HUDEP-2 (cell line): ENCODE measurements at regions not wholly inside any gene's neighbourhood (a gene's known extent, or its start where the extent isn't known, plus 50 kb on each side); places are given as distances from the start of the nearest gene placed in this dataset.
"Not testable (repeated sequence)": the region's sequence is repeated elsewhere in the genome, so short reads cannot be mapped to it uniquely, and the experiment has no call there.

Source experiments
- DNase-seq, 76 experiments: peaks; one replicate each; lab custom pipeline; 2025; ENCODE audit not compliant: unreplicated experiment in 76 of 76; lab: John Stamatoyannopoulos, UW

DNA sequence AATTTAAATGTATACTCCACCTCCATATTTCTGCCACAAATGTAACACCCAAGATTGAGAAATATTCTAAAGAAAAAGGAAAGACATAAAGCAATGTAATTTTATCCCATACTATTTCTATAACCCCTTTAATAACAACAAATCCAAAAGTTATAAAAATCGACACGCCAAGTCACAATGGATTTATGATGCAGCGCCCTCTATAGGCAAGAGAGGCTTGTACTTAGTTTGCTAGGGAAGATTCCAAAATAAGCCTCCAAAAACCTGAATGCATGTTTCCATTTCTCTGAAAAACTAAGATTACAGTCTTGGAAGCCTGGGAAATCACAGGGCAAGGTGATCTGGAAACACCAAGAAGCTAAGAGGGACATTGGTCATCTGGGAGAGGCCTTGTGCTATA lies 1389.3 kb downstream of the CDY2B start:
- DNase-seq = no peak

DNA sequence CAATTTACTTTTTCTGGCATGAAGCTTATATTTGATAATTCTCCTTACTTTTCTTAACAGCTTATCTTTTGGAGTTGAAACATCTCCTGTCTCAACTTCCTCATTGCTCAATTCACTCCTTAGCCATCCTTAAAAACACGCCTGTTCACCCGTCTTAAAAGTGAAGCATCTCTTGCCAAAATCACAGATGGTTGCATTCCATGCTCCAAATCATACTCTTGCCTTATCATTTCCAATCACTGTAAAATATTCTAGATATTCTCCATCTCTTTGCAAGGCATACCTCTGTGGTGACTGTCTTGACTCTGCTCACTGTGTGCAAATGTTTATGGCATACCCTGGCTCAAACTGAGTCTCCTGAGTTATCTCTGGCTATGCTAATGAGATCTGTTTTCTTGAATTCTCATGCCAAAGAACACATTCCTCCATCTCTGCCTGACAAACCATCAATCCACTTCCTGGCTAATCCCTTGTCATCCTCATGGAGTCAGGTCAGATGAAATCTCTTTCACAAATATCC lies 1393.3 kb downstream of the CDY2B start:
- no peak for DNase-seq

DNA sequence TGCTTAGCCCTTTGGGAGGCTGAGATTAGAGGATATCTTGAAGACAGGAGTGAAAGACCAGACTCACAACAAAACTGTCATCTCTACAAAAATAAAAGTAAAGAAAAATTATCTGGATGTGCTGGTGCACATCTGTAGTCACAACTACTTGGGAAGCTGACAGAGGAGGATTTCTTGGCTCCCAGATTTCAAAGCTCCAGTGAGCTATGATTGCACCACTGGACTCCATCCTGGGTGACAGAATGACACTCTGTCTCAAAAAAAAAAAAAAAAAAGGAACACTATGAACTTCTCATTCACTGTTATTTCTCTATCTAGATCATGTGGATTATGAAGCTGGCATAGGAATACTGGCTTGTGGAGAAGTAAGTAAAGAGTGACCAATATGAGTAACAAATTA lies 1400.0 kb downstream of the CDY2B start:
- no peak for DNase-seq

DNA sequence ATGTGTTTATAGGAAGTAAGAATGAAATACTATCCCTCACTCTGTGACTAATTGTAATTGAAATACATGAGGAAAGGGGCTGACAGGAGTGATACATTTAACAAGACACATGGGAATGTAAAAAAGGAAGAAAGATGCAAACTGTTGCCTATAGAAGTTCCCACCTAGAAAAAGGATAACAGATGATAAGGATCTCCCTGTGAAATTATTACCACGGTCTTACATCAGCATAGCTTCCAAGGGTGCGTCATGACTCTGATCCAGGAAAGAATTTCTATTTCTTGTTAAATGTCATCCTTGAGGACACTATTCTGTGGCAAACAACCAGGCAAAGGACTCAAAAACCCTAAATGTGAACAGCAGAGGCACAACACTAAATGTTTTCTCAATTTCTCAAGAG lies 1406.0 kb downstream of the CDY2B start:
- DNase-seq = no peak

DNA sequence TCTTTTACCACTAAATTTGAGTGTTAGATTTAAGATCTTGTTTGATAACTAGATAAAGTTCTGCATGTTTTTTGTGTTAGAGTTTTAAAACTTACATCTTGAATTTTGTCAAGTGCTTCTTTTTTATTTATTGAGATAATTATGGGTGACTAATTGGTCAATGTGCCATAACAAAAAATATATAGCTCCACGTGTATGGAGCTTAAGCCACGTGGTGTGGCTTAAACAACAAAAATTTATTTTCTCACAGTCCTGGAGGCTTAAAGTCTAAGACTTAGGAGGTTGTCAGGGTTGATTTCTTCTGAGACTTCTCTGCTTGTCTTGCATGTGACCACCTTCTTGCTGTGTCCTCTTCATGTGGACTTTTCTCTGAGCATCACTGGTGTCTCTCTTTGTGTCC lies 1425.2 kb downstream of the CDY2B start:
- no peak for DNase-seq

DNA sequence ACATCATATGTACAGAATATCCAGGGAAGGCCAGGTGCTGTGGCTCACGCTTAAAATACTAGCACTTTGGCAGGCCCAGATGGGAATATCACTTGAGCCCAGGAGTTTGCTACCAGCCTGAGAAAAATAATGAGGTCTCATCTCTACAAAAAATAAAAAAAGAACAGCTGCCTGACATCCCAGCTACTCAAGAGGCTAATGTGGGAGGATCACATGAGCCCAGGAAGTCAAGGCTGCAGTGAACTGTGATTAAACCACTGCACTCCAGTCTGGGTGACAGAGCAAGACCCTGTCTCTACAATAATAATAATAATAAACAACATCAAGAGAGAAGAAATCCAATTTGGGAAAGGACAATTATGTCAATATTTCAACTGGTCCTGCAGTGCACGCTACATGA lies 1433.9 kb downstream of the CDY2B start:
- no peak for DNase-seq

DNA sequence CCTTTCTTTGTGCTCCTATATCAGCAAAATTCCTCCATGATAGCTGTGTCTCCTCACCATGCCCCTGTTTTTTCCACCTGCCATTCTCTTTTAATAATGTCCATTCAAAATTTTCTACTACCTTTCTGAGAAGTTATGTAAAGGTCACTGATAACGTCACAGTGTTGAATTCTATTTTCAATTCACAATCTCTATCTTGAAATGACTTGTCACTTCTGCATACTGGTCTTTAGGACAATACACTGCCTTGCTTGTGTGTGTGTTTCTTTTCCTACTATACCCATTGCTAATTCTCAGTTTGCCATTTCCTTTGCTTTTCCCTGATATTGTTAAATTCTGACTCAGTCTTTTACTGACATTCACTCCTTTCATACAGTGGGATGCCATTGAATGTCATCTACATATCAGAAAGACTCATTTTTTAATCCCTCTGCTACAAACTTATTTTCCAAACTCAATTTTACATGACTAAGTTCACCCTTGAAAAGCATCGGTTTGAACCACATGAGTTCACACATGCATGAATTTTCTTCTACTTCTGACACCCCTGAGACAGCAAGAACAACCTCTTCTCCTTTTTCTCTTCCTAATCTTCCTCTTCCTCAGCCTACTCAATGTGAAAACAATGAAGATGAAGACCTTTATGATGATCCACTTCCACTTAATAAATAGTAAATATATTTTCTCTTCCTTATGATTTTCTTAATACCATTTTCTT lies 1470.7 kb downstream of the CDY2B start:
- not testable (repeated sequence) for DNase-seq

DNA sequence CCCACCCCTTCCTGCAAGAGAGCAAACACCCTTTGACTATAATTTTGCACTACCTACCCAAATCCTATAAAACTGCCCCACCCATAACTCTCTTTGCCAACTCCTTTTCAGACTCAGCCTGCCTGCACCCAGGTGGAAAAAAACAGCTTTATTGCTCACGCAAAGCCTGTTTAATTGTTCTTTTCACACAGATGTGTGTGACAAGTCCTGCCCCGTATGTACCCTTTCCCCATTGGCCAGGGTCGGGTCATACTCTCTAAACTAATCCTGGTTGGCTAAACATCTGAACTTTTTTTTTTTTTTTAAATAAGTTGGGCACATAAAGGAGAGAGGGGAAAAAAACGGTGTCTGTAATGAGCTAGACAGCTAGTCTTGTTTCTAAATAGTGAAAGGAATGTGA lies 1500.6 kb downstream of the CDY2B start:
- DNase-seq = not testable (repeated sequence)

DNA sequence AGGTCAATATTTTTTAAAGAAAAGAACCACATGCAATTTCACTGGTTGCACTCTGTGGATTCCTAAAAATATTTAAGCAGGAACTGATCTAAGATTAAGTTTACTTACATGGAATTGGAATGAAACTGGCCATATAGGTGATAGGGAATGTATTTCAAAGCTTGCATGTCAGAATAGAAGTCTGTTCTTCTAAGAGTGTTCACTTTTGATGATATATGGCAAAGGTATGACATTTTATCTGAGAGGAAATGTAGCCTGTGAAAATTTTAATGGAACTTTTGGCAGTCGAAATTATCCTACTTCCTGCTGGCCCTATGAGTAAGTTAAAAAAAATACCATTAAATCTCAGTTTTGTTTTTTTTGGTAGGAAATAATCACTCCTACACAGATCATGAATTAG lies 1538.4 kb downstream of the CDY2B start:
- DNase-seq = not testable (repeated sequence)

DNA sequence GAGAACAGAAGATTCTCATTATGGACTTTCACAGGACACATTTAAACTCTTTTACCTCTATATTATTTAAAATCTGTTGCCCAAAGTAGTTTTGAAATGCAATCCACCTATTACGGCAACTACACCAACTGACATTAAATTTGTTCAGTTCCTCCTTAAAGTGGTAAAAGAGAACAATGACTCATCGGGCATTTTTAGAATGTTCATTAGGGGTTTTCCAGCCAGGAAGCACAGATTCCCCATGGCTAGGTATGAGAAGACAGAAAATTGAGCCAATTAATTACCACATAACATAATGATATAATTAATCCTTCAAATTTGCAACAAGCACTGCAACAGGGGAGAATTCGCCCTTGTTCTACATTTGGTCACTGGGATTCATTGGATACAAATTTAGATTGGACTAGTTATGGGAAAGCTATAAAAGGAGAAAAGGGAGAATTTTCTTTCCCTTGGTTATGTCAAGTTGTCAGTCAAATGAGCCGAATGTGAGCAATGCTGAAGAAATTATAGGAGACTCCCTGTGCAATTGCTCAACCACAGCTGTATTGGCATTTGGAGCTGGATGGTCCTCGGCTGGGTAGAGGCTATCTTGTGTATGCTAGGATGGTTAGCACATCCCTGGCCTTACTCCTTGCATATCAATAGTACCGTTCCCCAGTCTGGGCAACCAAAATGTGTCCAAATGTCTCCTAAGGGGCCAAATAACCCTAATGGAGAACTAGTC lies 1549.8 kb downstream of the CDY2B start:
- DNase-seq = not testable (repeated sequence)

DNA sequence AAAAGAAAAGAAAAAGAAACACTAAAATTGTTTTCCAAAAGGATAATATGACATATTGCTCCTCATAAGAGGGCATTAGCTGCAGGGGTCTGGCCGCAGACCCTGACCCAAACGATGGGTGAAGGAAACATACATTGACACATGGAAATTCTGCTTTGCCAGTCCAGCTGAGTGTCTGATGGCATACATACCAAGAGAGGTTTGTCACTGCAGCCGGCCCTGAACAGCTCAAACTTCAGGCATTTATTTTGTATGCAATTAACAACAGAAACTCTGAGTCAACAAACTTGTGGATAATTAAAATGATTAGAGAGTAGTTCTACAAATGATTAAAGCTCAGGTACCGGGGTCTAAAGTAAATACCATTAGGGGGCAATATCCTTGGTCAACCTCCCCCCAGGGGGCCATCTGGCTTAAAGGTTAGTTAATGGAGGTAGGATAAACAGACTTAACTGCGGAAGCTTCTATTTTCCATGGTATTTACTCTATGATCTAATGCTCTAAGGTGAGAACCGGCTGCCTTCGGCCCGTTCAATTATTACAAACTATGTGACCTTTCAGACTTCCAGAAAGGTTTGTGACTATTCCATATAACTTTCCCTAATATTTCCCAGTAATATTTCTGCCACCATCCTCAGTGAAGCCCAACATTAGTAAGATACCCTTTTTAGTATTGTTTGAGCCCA lies 1550.7 kb downstream of the CDY2B start:
- DNase-seq = not testable (repeated sequence)
